C4-2B (cell line): ENCODE measurements at regions not wholly inside any gene's neighbourhood (a gene's known extent, or its start where the extent isn't known, plus 50 kb on each side); places are given as distances from the start of the nearest gene placed in this dataset.
"Not testable (repeated sequence)": the region's sequence is repeated elsewhere in the genome, so short reads cannot be mapped to it uniquely, and the experiment has no call there.

ENCODE experiments used
- H3K27ac ChIP-seq: fragments of 450-650 bp; 2 replicates; pipeline ENCODE4 v1.5.1; 2017
- CTCF ChIP-seq: fragments of 450-650 bp; conservative IDR thresholded peaks from 2 replicates; pipeline ENCODE4 v1.5.1; 2017; ENCODE audit warnings: mild to moderate bottlenecking
- ZFX ChIP-seq: fragments of 450-650 bp; IDR thresholded peaks from 2 replicates; pipeline ENCODE4 v1.6.1; 2017

GRCh38 chr15:79606831-79607355, 174.8 kb downstream of the MINAR1 start:
- no peak for TF ChIP-seq ZFX
- TF ChIP-seq CTCF: no peak
- H3K27ac ChIP-seq: no peak overlapping the region

- no peak overlapping the region for H3K27ac ChIP-seq
- TF ChIP-seq CTCF (no peak), ZFX (no peak)
These were observed 176.1 kb downstream of the MINAR1 start for GRCh38 chr15:79608066-79608864.

GRCh38 chr15:79609506-79609905, 177.4 kb downstream of the MINAR1 start:
- H3K27ac ChIP-seq: no peak overlapping the region
- TF ChIP-seq CTCF (no peak), ZFX (no peak)

- TF ChIP-seq CTCF (no peak), ZFX (no peak)
- H3K27ac ChIP-seq: no peak overlapping the region
These were observed 177.9 kb downstream of the MINAR1 start for GRCh38 chr15:79610021-79610420.

GRCh38 chr15:79615754-79616153, 183.6 kb downstream of the MINAR1 start:
- TF ChIP-seq CTCF (no peak), ZFX (no peak)
- no peak overlapping the region for H3K27ac ChIP-seq

- TF ChIP-seq CTCF: no peak
- TF ChIP-seq ZFX: no peak
- H3K27ac ChIP-seq: no peak overlapping the region
These were observed 184.9 kb downstream of the MINAR1 start for GRCh38 chr15:79617071-79617470.

GRCh38 chr15:79620112-79620857, 188.1 kb downstream of the MINAR1 start:
- TF ChIP-seq CTCF: no peak
- TF ChIP-seq ZFX: no peak
- H3K27ac ChIP-seq: no peak overlapping the region

GRCh38 chr15:79621805-79622204, 189.7 kb downstream of the MINAR1 start:
- not testable (repeated sequence) for H3K27ac ChIP-seq
